Amygdala (tissue), 56 donors: ENCODE measurements at regions not wholly inside any gene's neighbourhood (a gene's known extent, or its start where the extent isn't known, plus 50 kb on each side); places are given as distances from the start of the nearest gene placed in this dataset.

ENCODE experiments used
- DNase-seq, 56 donors: peaks; one replicate each; lab custom pipeline; 2025; lab: John Stamatoyannopoulos, UW

- DNase-seq: peak in 35 of 56 donors; percentile 1 to 59 (median 20)
These were observed 103.3 kb upstream of the SLC4A4 start for GRCh38 chr4:71235311-71236201.

- no peak for DNase-seq
These were observed 102.6 kb upstream of the SLC4A4 start for GRCh38 chr4:71236226-71236625.

- no peak for DNase-seq
These were observed 101.2 kb upstream of the SLC4A4 start for GRCh38 chr4:71237641-71238040.

DNA sequence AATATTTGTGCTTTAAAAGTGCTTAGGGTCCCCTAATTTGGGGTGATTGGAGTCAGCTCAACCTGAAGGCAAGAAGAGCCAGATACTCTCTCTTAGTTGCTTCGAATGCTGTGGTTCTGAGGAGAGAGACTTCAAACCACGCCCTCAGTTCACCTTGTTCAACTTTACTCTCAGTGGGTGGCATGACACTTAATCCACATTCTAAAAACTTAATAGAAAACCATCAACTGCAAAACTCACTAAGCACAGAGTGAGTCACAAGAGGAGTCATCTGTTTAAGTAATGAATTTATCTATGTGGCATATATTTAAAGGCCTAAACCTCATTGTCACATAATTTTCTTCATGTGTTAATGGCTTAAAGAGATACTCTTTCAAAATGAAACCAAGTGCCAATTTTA lies 99.5 kb upstream of the SLC4A4 start:
- DNase-seq: no peak

GRCh38 chr4:71240094-71240493 lies 98.7 kb upstream of the SLC4A4 start:
- no peak for DNase-seq

DNA sequence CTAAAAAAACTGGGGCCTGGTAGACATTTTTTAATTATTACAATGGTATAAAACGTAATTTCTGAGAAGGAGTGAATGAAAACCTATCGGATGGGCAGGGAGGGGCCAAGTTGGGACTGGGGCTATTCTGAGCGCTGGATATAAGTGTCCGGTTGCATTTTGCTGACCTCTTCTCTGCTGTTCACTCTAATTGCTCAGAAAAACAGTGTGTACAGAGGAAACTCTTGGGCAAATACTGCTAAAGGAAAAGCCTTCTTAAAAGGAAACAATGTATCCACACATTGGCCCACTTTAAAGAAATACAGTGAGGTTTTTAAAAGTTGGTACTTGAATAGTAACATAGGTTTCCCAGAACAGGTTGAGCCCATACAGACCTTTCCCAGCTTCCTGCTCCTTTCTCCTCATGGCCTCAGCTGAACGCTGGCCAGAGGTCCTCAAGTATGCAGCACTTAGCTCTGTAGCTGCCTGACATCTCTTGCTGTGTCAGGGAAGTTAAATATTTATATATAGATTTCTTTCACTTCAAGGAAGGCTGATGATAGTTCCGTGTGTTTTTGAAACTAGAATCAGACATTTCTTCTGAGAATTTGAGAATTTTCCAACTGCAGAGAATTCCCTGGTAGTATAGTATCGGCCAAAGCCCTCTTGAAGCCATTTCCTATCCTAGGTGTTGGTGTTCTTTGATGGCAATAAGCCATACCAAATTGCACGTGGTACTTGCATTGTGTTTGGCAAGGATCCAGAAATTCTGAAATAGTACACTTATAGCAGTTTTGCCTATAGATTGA lies 97.1 kb upstream of the SLC4A4 start:
- no peak for DNase-seq

DNA sequence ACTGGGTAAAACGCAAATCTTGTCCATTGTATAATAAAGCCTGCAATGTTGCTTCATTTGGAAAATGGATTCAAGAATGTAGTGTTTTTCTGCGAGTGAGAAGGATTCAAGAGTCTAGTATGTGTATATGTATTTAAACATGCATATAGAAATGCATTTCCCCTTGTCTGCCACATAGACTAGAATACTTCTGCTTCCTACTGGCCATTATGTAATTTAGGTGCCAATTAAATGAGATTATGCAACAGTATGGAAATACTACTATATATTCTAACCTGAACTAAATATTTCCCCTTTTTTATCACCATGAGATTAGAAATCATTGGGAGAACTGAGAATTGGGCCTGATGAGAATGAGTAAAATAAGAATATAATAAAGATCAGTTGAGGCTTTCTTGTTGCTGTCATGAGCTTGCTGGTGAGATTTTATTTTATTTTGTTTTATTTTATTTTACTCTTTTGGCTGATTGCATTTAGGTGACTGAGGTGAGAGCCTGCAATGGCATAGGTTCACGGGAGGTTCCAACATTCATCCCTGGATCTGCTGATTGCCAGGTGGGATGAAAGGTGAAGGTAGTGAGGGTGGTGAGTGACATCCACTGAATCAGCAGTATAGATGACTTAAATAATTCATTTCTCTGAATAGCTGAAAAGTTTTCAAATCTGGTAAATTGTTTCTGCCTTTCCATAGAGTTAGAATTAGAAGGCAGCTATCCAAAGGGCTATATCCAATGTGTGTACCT lies 95.6 kb upstream of the SLC4A4 start:
- DNase-seq: no peak

GRCh38 chr4:71247706-71248105 lies 91.1 kb upstream of the SLC4A4 start:
- DNase-seq: peak in 2 of 56 donors; percentile 4 to 8

DNA sequence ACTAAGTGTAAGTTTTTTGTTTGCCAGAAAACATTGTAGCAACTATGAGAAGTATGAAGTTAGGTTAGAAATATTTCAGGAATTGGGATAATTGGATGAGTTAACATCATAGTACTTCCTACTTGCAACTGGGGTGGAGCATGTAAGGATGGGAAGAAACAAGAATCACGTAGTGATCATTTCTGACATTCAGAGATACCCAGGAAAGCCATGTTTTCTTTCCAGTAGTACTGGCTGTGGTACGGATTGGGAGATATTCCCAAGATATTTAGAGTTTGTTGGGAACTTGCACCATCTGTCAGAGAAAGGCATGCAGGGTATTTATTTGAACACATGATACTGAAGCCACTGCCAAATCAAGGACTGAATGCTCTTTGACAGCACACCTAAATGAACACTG lies 87.6 kb upstream of the SLC4A4 start:
- no peak for DNase-seq

GRCh38 chr4:71253545-71253944 lies 85.3 kb upstream of the SLC4A4 start:
- DNase-seq: no peak

DNA sequence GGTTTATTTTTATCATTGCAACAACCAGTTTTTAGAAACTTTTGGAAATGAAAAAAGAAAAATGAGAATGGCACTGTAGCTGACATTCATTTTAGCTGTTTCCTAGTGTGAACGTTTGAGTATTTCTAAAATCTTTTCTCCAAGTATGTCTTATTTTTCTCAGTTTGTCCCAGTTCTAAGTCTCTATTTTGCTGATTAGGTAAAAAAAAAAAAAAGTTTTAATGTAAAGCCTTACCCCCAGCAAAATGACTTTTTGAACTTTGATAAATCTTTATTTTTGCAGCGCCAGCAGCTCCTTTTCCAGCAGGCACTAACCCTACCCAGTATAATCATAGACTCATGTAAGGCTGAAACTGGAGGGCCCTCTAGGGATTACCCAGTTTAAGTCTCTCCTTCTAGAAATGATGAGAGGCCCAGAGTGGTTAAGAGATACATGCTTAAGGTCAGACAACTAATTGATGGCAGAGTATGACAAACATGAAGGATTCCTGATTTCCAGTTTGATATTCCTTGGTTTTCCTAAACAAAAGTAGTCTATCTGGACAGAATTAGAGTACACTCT lies 84.3 kb upstream of the SLC4A4 start:
- no peak for DNase-seq

- no peak for DNase-seq
These were observed 82.8 kb upstream of the SLC4A4 start for GRCh38 chr4:71255976-71256375.

GRCh38 chr4:71257761-71258160 lies 81.1 kb upstream of the SLC4A4 start:
- no peak for DNase-seq

DNA sequence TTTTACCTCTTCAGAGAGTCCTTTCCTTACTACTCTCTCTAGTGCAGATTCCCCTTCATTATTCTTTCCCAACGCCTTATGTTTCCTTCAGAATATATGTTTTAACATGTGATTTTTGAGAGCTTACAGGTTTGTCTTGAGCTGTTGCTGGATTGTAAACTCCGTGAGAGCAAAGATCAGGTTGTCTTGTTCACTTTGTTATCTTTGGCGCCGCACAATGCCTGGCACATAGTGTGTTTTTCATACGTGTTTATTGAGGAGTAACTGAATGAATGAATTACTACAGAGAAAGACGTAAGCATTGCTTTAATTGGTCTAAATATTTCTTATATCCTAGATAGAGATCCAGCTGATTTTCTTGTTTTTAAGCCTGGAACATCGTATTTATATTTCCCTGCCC lies 80.5 kb upstream of the SLC4A4 start:
- no peak for DNase-seq

DNA sequence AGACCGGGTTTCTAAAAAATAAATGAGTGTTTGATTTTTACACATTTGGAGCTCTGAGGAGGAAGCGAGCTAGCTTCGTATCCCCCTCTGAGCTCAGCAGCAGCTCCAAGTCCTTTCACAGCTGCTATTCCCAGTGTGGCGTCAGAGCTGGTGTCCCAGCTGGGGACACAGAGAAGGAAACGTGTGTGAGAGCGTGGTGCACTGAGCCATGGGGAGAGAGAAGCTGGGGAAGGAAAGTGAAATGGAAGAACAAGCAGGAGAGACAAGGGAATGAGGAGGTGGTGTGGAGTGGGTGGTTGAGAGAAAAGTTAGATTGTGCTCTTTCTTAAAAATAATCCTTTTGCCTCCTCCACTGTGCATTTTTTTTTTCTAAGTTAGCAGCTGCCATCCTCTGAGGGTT lies 79.5 kb upstream of the SLC4A4 start:
- peak in 29 of 56 donors; percentile 2 to 70 (median 36) for DNase-seq

GRCh38 chr4:71259911-71260331 lies 78.9 kb upstream of the SLC4A4 start:
- DNase-seq: peak in 12 of 56 donors; percentile 5 to 69 (median 22)

DNA sequence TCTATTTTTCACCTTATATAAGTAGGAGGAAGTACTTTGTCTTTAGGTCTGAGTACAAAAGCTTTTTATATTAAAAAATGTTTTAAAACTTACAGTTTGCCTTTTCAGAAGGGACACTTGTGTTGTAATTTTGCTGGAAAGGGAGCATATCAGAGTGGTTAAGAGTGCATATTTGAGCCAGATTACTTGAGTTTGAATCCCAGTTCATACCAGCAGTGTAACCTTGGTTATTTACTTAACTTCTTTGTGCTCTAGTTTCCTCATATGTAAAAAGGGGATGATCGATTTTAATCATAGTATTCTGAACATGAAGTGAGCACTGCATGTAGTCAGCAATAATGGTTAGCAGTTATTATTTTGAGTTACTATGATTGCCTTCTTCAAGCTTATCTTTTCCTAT lies 78.3 kb upstream of the SLC4A4 start:
- no peak for DNase-seq

- DNase-seq: peak in 2 of 56 donors; percentile 2 to 7
These were observed 77.8 kb upstream of the SLC4A4 start for GRCh38 chr4:71261001-71261400.

DNA sequence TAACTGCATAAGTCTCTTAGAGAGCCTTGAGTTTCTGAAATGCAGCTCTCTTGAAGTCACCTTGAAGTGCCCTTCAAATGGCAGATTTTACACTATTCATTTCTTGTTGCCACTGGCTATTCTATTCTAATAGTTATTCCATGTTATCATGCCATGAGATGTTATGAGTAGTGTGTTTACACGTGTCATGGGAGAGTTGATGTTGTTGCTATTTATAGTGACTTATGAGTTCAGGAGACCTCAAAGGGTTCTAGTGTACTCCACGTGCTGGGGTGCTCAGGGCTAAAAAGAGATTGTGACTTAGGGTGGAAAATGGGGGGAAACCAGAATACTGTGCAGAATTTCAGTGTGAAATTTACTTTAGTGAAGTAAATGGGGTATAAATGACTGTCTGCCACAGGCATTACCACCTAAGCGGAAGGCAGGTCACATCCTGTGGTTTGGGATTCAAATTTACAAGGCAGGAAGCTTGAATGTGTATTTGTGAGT lies 77.1 kb upstream of the SLC4A4 start:
- no peak for DNase-seq

DNA sequence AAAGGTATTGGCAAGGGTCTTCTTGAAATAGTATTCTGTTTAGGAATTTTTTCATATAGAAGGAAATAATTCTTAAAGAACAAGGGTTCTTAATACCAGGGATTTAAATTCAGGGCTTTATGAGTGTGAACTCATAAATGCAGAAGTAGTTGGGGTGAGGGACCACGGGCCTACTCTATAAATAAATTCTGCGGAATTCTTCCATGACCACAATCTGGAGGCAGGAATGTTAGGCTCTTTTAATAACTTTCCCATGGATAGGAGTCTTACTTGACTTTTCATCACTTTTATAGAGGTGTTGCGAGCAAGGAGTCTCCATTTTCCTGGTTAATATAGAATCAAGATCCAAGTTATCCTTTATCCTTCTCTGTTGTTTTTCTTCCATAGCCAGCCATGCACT lies 76.7 kb upstream of the SLC4A4 start:
- no peak for DNase-seq
